GM12875 (cell line): ENCODE measurements at regions not wholly inside any gene's neighbourhood (a gene's known extent, or its start where the extent isn't known, plus 50 kb on each side); places are given as distances from the start of the nearest gene placed in this dataset.
A peak's percentile ranks its signal among the peaks of the same experiment; 100 is the strongest.

Source experiments
- H3K4me3 ChIP-seq: one replicate; pipeline ENCODE4 v1.5.1; 2011; ENCODE audit warnings: low read depth, low read length, control low read depth
- TF ChIP-seq, protein P1 (sequence below): IDR thresholded peaks from 2 replicates; pipeline ENCODE4 v1.5.1; 2011; ENCODE audit warnings: low read depth, mild to moderate bottlenecking, control low read depth, inconsistent platforms, low read length, moderate library complexity, borderline replicate concordance; ENCODE audit not compliant: insufficient read depth

DNA sequence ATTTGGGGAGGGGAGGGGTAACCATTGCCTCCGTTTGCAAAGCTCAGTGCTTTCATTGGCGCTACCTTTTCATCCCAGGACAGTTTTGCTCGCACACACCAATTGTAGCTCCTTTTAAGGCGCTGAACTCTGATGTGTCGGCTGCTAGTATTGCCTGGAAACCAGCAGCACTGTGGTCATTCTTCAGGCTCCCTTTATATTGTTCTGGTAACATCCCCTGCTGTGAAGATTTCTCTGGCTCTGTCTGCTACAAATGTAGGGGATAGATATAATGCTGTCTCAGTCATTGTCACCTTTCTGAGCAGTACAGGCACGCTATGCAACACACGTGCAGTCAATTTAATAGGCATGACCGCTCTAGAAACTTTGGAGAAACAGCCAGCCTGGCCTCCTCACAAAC lies 172.9 kb upstream of the SASH1 start:
- TF ChIP-seq, protein P1, sequence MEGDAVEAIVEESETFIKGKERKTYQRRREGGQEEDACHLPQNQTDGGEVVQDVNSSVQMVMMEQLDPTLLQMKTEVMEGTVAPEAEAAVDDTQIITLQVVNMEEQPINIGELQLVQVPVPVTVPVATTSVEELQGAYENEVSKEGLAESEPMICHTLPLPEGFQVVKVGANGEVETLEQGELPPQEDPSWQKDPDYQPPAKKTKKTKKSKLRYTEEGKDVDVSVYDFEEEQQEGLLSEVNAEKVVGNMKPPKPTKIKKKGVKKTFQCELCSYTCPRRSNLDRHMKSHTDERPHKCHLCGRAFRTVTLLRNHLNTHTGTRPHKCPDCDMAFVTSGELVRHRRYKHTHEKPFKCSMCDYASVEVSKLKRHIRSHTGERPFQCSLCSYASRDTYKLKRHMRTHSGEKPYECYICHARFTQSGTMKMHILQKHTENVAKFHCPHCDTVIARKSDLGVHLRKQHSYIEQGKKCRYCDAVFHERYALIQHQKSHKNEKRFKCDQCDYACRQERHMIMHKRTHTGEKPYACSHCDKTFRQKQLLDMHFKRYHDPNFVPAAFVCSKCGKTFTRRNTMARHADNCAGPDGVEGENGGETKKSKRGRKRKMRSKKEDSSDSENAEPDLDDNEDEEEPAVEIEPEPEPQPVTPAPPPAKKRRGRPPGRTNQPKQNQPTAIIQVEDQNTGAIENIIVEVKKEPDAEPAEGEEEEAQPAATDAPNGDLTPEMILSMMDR: no peak
- H3K4me3 ChIP-seq: no peak overlapping the region

DNA sequence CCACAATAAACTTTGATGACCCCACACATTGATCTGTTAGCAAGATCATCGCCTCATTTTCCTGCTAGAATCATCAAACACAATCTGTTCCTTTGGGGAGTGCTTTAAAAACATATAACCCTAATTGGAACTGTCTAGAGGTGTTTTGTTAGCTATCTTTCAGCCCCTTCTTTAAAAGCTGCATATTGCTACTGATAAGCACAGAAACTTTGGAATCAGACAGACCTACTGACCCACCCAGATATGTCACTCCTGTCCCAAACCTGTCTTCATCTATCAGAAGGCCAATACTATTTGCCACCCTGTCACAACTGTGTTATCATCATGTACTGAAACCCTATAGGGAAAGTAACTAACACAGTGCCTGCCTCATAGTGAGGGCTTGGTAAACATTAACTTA lies 172.4 kb upstream of the SASH1 start:
- TF ChIP-seq, protein P1: no peak
- H3K4me3 ChIP-seq: no peak overlapping the region

DNA sequence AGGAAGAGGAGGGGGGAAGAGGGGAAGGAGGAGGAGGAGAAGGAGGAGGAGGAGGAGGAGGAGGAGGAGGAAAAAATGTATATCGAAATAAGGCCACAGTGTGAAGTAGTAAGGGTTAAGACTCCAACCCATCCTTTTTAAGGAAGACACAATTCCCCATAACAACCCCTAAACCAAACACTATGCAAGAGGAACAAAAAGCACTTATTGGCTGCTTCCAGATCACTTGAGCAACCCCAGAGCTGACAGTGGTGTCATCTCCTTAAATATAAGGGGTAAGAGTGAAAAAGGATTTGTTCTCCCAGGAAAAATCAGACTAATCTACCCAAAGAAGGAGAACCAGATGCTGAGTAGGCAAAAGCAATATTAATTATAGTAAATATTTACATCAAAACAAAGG lies 169.1 kb upstream of the SASH1 start:
- H3K4me3 ChIP-seq: no peak overlapping the region

DNA sequence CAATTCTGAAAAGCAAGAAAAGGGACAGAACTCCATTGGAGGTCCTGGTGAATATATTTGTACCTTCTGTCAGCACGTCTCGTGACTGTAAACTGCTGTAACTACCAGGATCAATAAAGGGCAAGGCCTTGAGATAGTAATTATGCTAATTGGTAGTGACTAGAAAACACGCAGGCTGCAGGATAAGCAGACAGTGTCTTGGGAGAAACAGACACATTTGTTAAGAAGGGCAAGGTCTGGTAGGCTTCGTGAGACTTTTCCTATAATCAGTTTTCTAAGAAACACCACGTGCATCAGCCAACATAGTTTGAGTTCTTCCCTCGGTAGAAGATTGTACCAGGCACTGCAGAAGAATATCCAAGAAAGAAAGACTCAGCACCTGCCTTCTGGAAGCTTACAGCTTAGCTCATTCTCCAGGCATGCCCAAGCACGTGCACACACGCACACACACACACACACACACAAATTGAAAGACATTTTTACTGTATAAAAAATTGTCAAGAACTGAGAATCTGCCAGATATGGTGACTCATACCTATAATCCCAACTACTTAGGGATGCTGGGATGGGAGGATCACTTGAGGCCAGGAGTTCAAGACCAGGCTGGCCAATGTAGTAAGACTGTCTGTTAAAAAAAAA lies 167.0 kb upstream of the SASH1 start:
- H3K4me3 ChIP-seq: no peak overlapping the region
- TF ChIP-seq, protein P1: no peak

More for the DNA sequence above, 169.1 kb upstream of the SASH1 start:
- TF ChIP-seq, protein P1: no peak

DNA sequence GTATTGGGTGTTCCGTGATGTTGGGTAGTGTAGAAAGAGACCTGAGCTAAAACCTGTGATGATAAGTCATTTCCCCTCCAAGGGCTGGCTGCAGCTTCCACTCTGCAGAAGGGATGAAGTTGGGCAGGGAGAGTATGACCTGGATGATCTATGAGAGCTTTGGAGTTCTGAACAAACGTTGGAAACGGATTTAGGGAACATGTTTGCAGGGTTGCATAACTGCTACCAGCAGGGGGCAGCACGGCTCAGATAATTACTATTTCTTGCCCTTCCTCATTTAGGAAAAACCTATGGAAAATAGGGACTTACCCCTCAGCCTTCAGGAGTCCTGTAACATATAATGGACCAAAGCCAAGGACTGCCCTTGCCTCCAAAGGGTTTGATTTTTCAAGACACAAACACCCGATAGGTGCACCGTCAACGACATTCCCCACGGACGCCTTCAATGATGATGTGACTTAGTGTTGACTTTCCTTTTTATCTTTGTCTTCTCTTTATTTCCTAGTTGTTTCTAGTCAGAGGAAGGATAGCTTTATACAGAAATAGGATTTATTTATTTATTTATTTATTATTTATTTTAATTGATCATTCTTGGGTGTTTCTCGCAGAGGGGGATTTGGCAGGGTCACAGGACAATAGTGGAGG lies 164.9 kb upstream of the SASH1 start:
- TF ChIP-seq, protein P1: peak; percentile 59; the same call in 1 of the 2 replicates
- no peak overlapping the region for H3K4me3 ChIP-seq

DNA sequence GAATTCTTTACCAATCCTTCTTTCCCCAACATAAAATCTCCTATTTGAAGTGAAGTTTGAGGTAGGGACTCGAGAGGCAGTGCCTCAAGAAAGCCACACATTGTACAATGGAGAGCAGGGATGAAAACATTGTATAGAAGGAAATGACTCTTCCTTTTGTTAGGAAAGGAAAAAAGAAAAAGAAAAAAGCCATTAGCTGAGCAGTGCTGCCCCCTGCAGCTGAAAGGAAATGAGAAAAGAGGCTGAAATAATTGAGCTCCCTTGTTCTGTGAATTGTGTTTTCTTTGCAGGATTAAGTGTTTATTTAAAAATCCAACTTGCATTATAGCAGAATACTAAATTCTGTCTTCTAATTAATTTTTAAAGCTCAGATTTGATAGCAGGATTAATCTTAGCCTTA lies 162.9 kb upstream of the SASH1 start:
- no peak overlapping the region for H3K4me3 ChIP-seq
- TF ChIP-seq, protein P1: 0 out of 2 replicates have a peak, but pooled peaks have one; percentile 7

DNA sequence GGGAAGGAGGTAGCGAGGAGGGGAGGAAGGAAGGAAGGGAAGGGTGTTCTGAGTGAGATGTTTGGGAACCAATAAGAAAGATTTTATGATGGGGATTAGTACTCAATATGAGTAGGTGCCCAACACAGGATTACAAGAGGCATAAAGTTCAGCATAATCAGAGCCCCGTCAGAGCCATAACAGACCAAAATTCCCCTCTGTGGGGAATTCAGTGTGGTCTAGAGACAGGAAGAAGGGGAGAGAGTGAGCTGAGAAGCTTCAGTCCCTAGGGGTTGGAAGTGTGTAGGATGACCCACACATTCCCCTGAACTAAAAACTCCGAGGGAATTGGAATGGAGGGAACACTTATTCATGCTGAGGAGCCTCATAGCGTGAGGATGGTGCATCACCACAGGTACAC lies 160.3 kb upstream of the SASH1 start:
- TF ChIP-seq, protein P1: no peak
- H3K4me3 ChIP-seq: no peak overlapping the region
